GM18907 (cell line): ENCODE measurements at regions not wholly inside any gene's neighbourhood (a gene's known extent, or its start where the extent isn't known, plus 50 kb on each side); places are given as distances from the start of the nearest gene placed in this dataset.

Experiments used
- ATAC-seq: cut with Tn5 transposase; IDR thresholded peaks from one replicate; pipeline ENCODE4 v1.9.1; 2021; ENCODE audit warnings: mild to moderate bottlenecking, moderate library complexity; ENCODE audit not compliant: unreplicated experiment

GRCh38 chr13:103405297-103405696 lies 339.1 kb upstream of the SLC10A2 start:
- ATAC-seq, result no peak

- ATAC-seq, result no peak
Observed at GRCh38 chr13:103403814-103404213, 337.6 kb upstream of the SLC10A2 start.

GRCh38 chr13:103403148-103403740 lies 337.0 kb upstream of the SLC10A2 start:
- ATAC-seq, result no peak

- ATAC-seq, result no peak
Observed at GRCh38 chr13:103395139-103395538, 328.9 kb upstream of the SLC10A2 start.

GRCh38 chr13:103394618-103395017 lies 328.4 kb upstream of the SLC10A2 start:
- ATAC-seq, result no peak

GRCh38 chr13:103391936-103392335 lies 325.7 kb upstream of the SLC10A2 start:
- ATAC-seq, result no peak

GRCh38 chr13:103388839-103389238 lies 322.6 kb upstream of the SLC10A2 start:
- ATAC-seq, result no peak

GRCh38 chr13:103386341-103386740 lies 320.1 kb upstream of the SLC10A2 start:
- no peak for ATAC-seq

- no peak for ATAC-seq
Observed at GRCh38 chr13:103373916-103374315, 307.7 kb upstream of the SLC10A2 start.

- ATAC-seq, result no peak
Observed at GRCh38 chr13:103371271-103371670, 305.1 kb upstream of the SLC10A2 start.

- no peak for ATAC-seq
Observed at GRCh38 chr13:103370790-103371189, 304.6 kb upstream of the SLC10A2 start.

- ATAC-seq, result no peak
Observed at GRCh38 chr13:103358255-103358932, 292.2 kb upstream of the SLC10A2 start.

- no peak for ATAC-seq
Observed at GRCh38 chr13:103356226-103356864, 290.1 kb upstream of the SLC10A2 start.

GRCh38 chr13:103354171-103354570 lies 288.0 kb upstream of the SLC10A2 start:
- no peak for ATAC-seq

- no peak for ATAC-seq
Observed at GRCh38 chr13:103351035-103351828, 285.0 kb upstream of the SLC10A2 start.

- ATAC-seq, result no peak
Observed at GRCh38 chr13:103350147-103350546, 283.9 kb upstream of the SLC10A2 start.

GRCh38 chr13:103349211-103349980 lies 283.2 kb upstream of the SLC10A2 start:
- no peak for ATAC-seq

- ATAC-seq, result no peak
Observed at GRCh38 chr13:103335241-103335640, 269.0 kb upstream of the SLC10A2 start.

- no peak for ATAC-seq
Observed at GRCh38 chr13:103331924-103332323, 265.7 kb upstream of the SLC10A2 start.

GRCh38 chr13:103328899-103329298 lies 262.7 kb upstream of the SLC10A2 start:
- ATAC-seq, result no peak

GRCh38 chr13:103326326-103326725 lies 260.1 kb upstream of the SLC10A2 start:
- no peak for ATAC-seq
